ENCODE measurements at regions not wholly inside any gene's neighbourhood (a gene's known extent, or its start where the extent isn't known, plus 50 kb on each side); places are given as distances from the start of the nearest gene placed in this dataset.

- H3K4me3 ChIP-seq (ENCODE audit: low read length), result no peak overlapping the region
- H4K8ac ChIP-seq (ENCODE audit: low read depth, low read length), result no peak overlapping the region
- no peaks in the 10 kb centered on the region for H3K4me1 ChIP-seq (ENCODE audit: control insufficient read depth, low read depth, low read length)
- H3K27me3 ChIP-seq (ENCODE audit: insufficient read depth, low read length, poor library complexity), result no peaks in the 10 kb centered on the region
- H3K4ac ChIP-seq (ENCODE audit: low read depth, low read length), result no peak overlapping the region
- no peak overlapping the region for H2BK15ac ChIP-seq (replicated peaks; ENCODE audit: low read depth)
- H2AK5ac ChIP-seq (ENCODE audit: low read length), result no peak overlapping the region
- no peaks in the 10 kb centered on the region for H3K36me3 ChIP-seq (ENCODE audit: control insufficient read depth, insufficient read depth, low read length)
- no peak overlapping the region for H3K9ac ChIP-seq (ENCODE audit: low read length)
- WGBS (ENCODE audit: extremely low coverage, insufficient coverage, low lambda C conversion rate), result no CpG with 5 or more reads among the region's 3 CpGs
- H3K79me1 ChIP-seq (ENCODE audit: low read length), result no peaks in the 10 kb centered on the region
- H2BK120ac ChIP-seq (ENCODE audit: low read depth, low read length), result no peak overlapping the region
- no peaks in the 10 kb centered on the region for H3K79me2 ChIP-seq (ENCODE audit: control insufficient read depth, insufficient read depth, low read length)
- no peak overlapping the region for H3K18ac ChIP-seq (ENCODE audit: low read length)
- H4K5ac ChIP-seq (ENCODE audit: low read length), result no peak overlapping the region
- no peak overlapping the region for H3K23ac ChIP-seq (ENCODE audit: low read length)
- H3K56ac ChIP-seq (ENCODE audit: low read length), result no peak overlapping the region
- no peak overlapping the region for H3K4me2 ChIP-seq (ENCODE audit: low read length)
- H3K27ac ChIP-seq (ENCODE audit: low read depth, low read length), result no peak overlapping the region
- no peak for DNase-seq
- H2BK5ac ChIP-seq (ENCODE audit: low read length), result no peak overlapping the region
Observed at GRCh38 chr12:131586761-131587160, 124.1 kb upstream of the SFSWAP start.

GRCh38 chr12:131587565-131587964 is 123.3 kb upstream of the SFSWAP start:
- no peaks in the 10 kb centered on the region for H3K79me1 ChIP-seq (ENCODE audit: low read length)
- DNase-seq, result no peak
- H3K27me3 ChIP-seq (ENCODE audit: insufficient read depth, low read length, poor library complexity), result no peaks in the 10 kb centered on the region
- H3K56ac ChIP-seq (ENCODE audit: low read length), result no peak overlapping the region
- H3K4ac ChIP-seq (ENCODE audit: low read depth, low read length), result no peak overlapping the region
- H3K79me2 ChIP-seq (ENCODE audit: control insufficient read depth, insufficient read depth, low read length), result no peaks in the 10 kb centered on the region
- no peak overlapping the region for H3K9ac ChIP-seq (ENCODE audit: low read length)
- H4K5ac ChIP-seq (ENCODE audit: low read length), result no peak overlapping the region
- no peak overlapping the region for H2AK5ac ChIP-seq (ENCODE audit: low read length)
- no peaks in the 10 kb centered on the region for H3K4me1 ChIP-seq (ENCODE audit: control insufficient read depth, low read depth, low read length)
- H4K8ac ChIP-seq (ENCODE audit: low read depth, low read length), result no peak overlapping the region
- H3K27ac ChIP-seq (ENCODE audit: low read depth, low read length), result no peak overlapping the region
- no peak overlapping the region for H3K18ac ChIP-seq (ENCODE audit: low read length)
- no CpG with 5 or more reads among the region's 11 CpGs for WGBS (ENCODE audit: extremely low coverage, insufficient coverage, low lambda C conversion rate)
- no peaks in the 10 kb centered on the region for H3K36me3 ChIP-seq (ENCODE audit: control insufficient read depth, insufficient read depth, low read length)
- H3K4me3 ChIP-seq (ENCODE audit: low read length), result no peak overlapping the region
- no peak overlapping the region for H3K4me2 ChIP-seq (ENCODE audit: low read length)
- no peak overlapping the region for H2BK120ac ChIP-seq (ENCODE audit: low read depth, low read length)
- H3K23ac ChIP-seq (ENCODE audit: low read length), result no peak overlapping the region
- H2BK15ac ChIP-seq (replicated peaks; ENCODE audit: low read depth), result no peak overlapping the region
- no peak overlapping the region for H2BK5ac ChIP-seq (ENCODE audit: low read length)

DNA sequence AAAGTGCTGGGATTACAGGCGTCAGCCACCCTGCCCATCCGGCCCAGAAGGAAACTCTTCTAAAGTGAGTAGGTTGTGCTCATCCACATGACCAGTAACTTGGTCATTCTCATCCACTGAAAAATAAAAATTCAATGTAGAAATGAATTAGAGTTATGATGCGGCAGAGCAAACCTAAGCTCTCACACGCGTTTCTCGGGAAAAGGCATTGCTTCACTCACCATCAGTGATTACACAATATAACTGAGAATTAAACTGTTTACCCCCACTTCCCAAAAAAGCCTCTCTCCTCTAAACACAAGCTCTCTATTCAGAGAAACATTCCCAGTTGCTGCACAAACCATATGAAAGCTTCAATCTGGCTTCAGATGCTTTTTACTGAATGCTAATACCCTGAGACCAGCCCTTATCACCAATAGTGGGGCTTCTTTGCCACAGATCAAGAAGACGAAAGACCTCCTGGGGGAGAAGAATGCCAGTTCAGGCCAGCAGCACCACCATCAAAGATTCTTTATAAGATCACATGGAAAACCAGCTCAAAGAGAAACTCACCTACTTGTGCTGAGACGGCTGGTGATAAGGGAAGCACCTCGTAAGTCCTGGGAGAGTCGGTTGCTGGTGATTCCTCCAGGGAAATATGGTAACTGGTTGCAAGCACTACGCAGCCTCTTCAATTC is 121.5 kb upstream of the SFSWAP start:
- Histone ChIP-seq H2BK15ac (replicated peaks; ENCODE audit: low read depth) (no peak overlapping the region), H3K4ac (ENCODE audit: low read depth, low read length) (no peak overlapping the region), H3K4me3 (ENCODE audit: low read length) (no peak overlapping the region), H2BK120ac (ENCODE audit: low read depth, low read length) (no peak overlapping the region), H3K36me3 (ENCODE audit: control insufficient read depth, insufficient read depth, low read length) (no peaks in the 10 kb centered on the region), H3K56ac (ENCODE audit: low read length) (no peak overlapping the region), H3K4me2 (ENCODE audit: low read length) (no peak overlapping the region), H2BK5ac (ENCODE audit: low read length) (no peak overlapping the region), H4K8ac (ENCODE audit: low read depth, low read length) (no peak overlapping the region), H3K79me1 (ENCODE audit: low read length) (no peaks in the 10 kb centered on the region), H3K9ac (ENCODE audit: low read length) (no peak overlapping the region), H3K27ac (ENCODE audit: low read depth, low read length) (no peak overlapping the region), H3K27me3 (ENCODE audit: insufficient read depth, low read length, poor library complexity) (no peaks in the 10 kb centered on the region), H3K79me2 (ENCODE audit: control insufficient read depth, insufficient read depth, low read length) (no peaks in the 10 kb centered on the region), H4K5ac (ENCODE audit: low read length) (no peak overlapping the region), H3K4me1 (ENCODE audit: control insufficient read depth, low read depth, low read length) (no peaks in the 10 kb centered on the region), H2AK5ac (ENCODE audit: low read length) (no peak overlapping the region), H3K18ac (ENCODE audit: low read length) (no peak overlapping the region), H3K23ac (ENCODE audit: low read length) (no peak overlapping the region)
- no CpG with 5 or more reads among the region's 11 CpGs for WGBS (ENCODE audit: extremely low coverage, insufficient coverage, low lambda C conversion rate)
- DNase-seq, result peak; percentile 73

- Histone ChIP-seq H3K18ac (ENCODE audit: low read length) (no peak overlapping the region), H3K36me3 (ENCODE audit: control insufficient read depth, insufficient read depth, low read length) (no peaks in the 10 kb centered on the region), H2BK120ac (ENCODE audit: low read depth, low read length) (no peak overlapping the region), H3K56ac (ENCODE audit: low read length) (no peak overlapping the region), H4K5ac (ENCODE audit: low read length) (no peak overlapping the region), H3K79me2 (ENCODE audit: control insufficient read depth, insufficient read depth, low read length) (no peaks in the 10 kb centered on the region), H3K4me2 (ENCODE audit: low read length) (no peak overlapping the region), H3K27me3 (ENCODE audit: insufficient read depth, low read length, poor library complexity) (no peaks in the 10 kb centered on the region), H3K27ac (ENCODE audit: low read depth, low read length) (no peak overlapping the region), H3K4me1 (ENCODE audit: control insufficient read depth, low read depth, low read length) (no peaks in the 10 kb centered on the region), H2AK5ac (ENCODE audit: low read length) (no peak overlapping the region), H3K9ac (ENCODE audit: low read length) (no peak overlapping the region), H2BK15ac (replicated peaks; ENCODE audit: low read depth) (no peak overlapping the region), H4K8ac (ENCODE audit: low read depth, low read length) (no peak overlapping the region), H3K79me1 (ENCODE audit: low read length) (no peaks in the 10 kb centered on the region), H3K23ac (ENCODE audit: low read length) (no peak overlapping the region), H2BK5ac (ENCODE audit: low read length) (no peak overlapping the region), H3K4me3 (ENCODE audit: low read length) (no peak overlapping the region), H3K4ac (ENCODE audit: low read depth, low read length) (no peak overlapping the region)
- no peak for DNase-seq
Observed at GRCh38 chr12:131589966-131590365, 120.9 kb upstream of the SFSWAP start.

DNA sequence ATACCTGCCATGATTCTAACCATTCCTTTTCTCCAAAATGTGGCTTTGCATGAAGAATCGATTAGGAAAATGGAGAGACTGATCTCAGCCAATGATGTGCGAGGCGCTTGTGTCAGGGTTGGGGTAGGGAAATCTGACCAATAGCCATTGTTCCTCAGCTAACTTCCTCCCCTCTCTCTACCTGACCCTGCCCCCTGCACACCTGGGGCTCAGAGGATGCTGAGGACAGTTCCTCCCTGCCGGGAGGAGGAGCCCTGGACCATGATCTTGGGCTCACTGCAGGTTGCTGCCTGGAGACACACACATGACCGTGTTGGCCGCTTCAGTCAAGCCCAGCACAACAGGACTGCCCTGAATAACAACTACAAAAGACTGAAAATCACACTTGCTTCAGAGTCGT is 119.8 kb upstream of the SFSWAP start:
- Histone ChIP-seq H2AK5ac (ENCODE audit: low read length) (no peak overlapping the region), H3K4me2 (ENCODE audit: low read length) (no peak overlapping the region), H3K4me1 (ENCODE audit: control insufficient read depth, low read depth, low read length) (no peaks in the 10 kb centered on the region), H4K8ac (ENCODE audit: low read depth, low read length) (no peak overlapping the region), H3K18ac (ENCODE audit: low read length) (no peak overlapping the region), H3K79me2 (ENCODE audit: control insufficient read depth, insufficient read depth, low read length) (no peaks in the 10 kb centered on the region), H3K23ac (ENCODE audit: low read length) (no peak overlapping the region), H4K5ac (ENCODE audit: low read length) (no peak overlapping the region), H3K27ac (ENCODE audit: low read depth, low read length) (no peak overlapping the region), H3K4me3 (ENCODE audit: low read length) (no peak overlapping the region), H2BK15ac (replicated peaks; ENCODE audit: low read depth) (no peak overlapping the region), H3K79me1 (ENCODE audit: low read length) (no peaks in the 10 kb centered on the region), H3K4ac (ENCODE audit: low read depth, low read length) (no peak overlapping the region), H2BK120ac (ENCODE audit: low read depth, low read length) (no peak overlapping the region), H3K56ac (ENCODE audit: low read length) (no peak overlapping the region), H2BK5ac (ENCODE audit: low read length) (no peak overlapping the region), H3K36me3 (ENCODE audit: control insufficient read depth, insufficient read depth, low read length) (no peaks in the 10 kb centered on the region), H3K9ac (ENCODE audit: low read length) (no peak overlapping the region), H3K27me3 (ENCODE audit: insufficient read depth, low read length, poor library complexity) (no peaks in the 10 kb centered on the region)
- WGBS (ENCODE audit: extremely low coverage, insufficient coverage, low lambda C conversion rate), result no CpG with 5 or more reads among the region's 7 CpGs
- no peak for DNase-seq

All from mesendoderm (in vitro differentiated cells).